SK-N-SH (cell line): ENCODE measurements at regions not wholly inside any gene's neighbourhood (a gene's known extent, or its start where the extent isn't known, plus 50 kb on each side); places are given as distances from the start of the nearest gene placed in this dataset.

Experiments
- CTCF ChIA-PET: fragments of 300-600, 350-600 bp; formaldehyde crosslinking; extraction: SDS; loops from one replicate; lab custom pipeline; 2021; lab: Yijun Ruan, JAX
- POLR2A ChIA-PET: fragments of 350-600 bp; sonication (Branson Sonifier 250); formaldehyde crosslinking; extraction: SDS; loops from one replicate; lab custom pipeline; 2020; ENCODE audit warnings: antibody characterized with exemption, inconsistent platforms; lab: Yijun Ruan, JAX
- DNase-seq: peaks from one replicate; pipeline ENCODE4 v3.0.0; 2012
- H2AFZ ChIP-seq: fragments of 200-600 bp; sonication (generic); 2 replicates; pipeline ENCODE4 v1.8.1; 2016; ENCODE audit warnings: antibody characterized with exemption, mild to moderate bottlenecking, low read depth
- H3F3A ChIP-seq: fragments of 200-600 bp; sonication (generic); replicated peaks from 2 replicates; pipeline ENCODE3; 2016; ENCODE audit warnings: antibody characterized with exemption, mild to moderate bottlenecking; ENCODE audit not compliant: insufficient read depth
- H3K27ac ChIP-seq, 2 experiments: fragments of 200-500 bp in 1 of 2; fragments of 200-600 bp in 1 of 2; sonication (Bioruptor generic) in 1 of 2; sonication (generic), shearing (Covaris generic) in 1 of 2; 2 replicates each; pipeline versions ENCODE4 v1.5.1 to v1.6.1; 2014 to 2016; ENCODE audit warnings: low read depth in 2 of 2, inconsistent platforms in 1 of 2, low read length in 1 of 2, mild to moderate bottlenecking in 1 of 2, mixed read lengths in 1 of 2
- H3K27me3 ChIP-seq: fragments of 200-600 bp; sonication (generic), shearing (Covaris generic); 2 replicates; pipeline ENCODE4 v1.6.1; 2016; ENCODE audit warnings: mixed run types; ENCODE audit not compliant: insufficient read depth
- H3K36me3 ChIP-seq, 2 experiments: fragments of 200-500 bp in 1 of 2; fragments of 200-600 bp in 1 of 2; sonication (Bioruptor generic) in 1 of 2; sonication (generic) in 1 of 2; replicated peaks in 1 of 2; 2 replicates each; pipeline versions ENCODE3 to v1.5.1; 2014 to 2016; ENCODE audit warnings: low read length in 1 of 2, mild to moderate bottlenecking in 1 of 2; ENCODE audit not compliant: insufficient read depth in 2 of 2, control insufficient read depth in 1 of 2
- H3K4me1 ChIP-seq, 2 experiments: fragments of 200-500 bp in 1 of 2; fragments of 200-600 bp in 1 of 2; sonication (Bioruptor generic) in 1 of 2; sonication (generic), shearing (Covaris generic) in 1 of 2; 2 replicates each; pipeline versions ENCODE4 v1.5.1 to v1.6.1; 2014 to 2016; ENCODE audit warnings: low read depth in 1 of 2, low read length in 1 of 2, mixed run types in 1 of 2; ENCODE audit not compliant: insufficient read depth in 2 of 2, control insufficient read depth in 1 of 2
- H3K4me2 ChIP-seq: fragments of 200-600 bp; sonication (generic), shearing (Covaris generic); 2 replicates; pipeline ENCODE4 v1.6.1; 2017; ENCODE audit warnings: mixed run types
- H3K4me3 ChIP-seq, 2 experiments: fragments of 200-500 bp in 1 of 2; fragments of 200-600 bp in 1 of 2; sonication (Bioruptor generic) in 1 of 2; sonication (generic), shearing (Covaris generic) in 1 of 2; 2 replicates each; pipeline versions ENCODE4 v1.5.1 to v1.8.1; 2014 to 2016; ENCODE audit warnings: low read depth in 2 of 2, inconsistent platforms in 1 of 2, low read length in 1 of 2, mild to moderate bottlenecking in 1 of 2, mixed read lengths in 1 of 2, moderate library complexity in 1 of 2
- H3K79me2 ChIP-seq: fragments of 200-600 bp; sonication (generic); 2 replicates; pipeline ENCODE4 v1.8.1; 2017; ENCODE audit warnings: mild to moderate bottlenecking; ENCODE audit not compliant: insufficient read depth
- H3K9ac ChIP-seq: fragments of 200-600 bp; sonication (generic); 2 replicates; pipeline ENCODE4 v1.6.1; 2017; ENCODE audit warnings: mixed run types
- H3K9me2 ChIP-seq: fragments of 200-600 bp; sonication (generic); 2 replicates; pipeline ENCODE4 v1.6.1; 2017; ENCODE audit warnings: mixed run types
- H3K9me3 ChIP-seq: fragments of 200-600 bp; sonication (generic); 2 replicates; pipeline ENCODE4 v1.6.1; 2017; ENCODE audit warnings: mixed run types, mild to moderate bottlenecking, moderate library complexity
- H4K20me1 ChIP-seq: fragments of 200-600 bp; sonication (generic); 2 replicates; pipeline ENCODE4 v1.6.1; 2017; ENCODE audit warnings: mild to moderate bottlenecking, mixed run types; ENCODE audit not compliant: insufficient read depth
- CHD2 ChIP-seq: fragments of 150-350 bp; IDR thresholded peaks from 2 replicates; pipeline ENCODE4 v1.6.1; 2018; ENCODE audit warnings: low read length; ENCODE audit not compliant: partially characterized antibody
- ELF1 ChIP-seq: IDR thresholded peaks from 2 replicates; pipeline ENCODE4 v1.4.0; 2012
- EP300 ChIP-seq, 2 experiments: IDR thresholded peaks; 2 replicates each; pipeline versions ENCODE4 v1.4.0 to v1.6.1; 2012; ENCODE audit warnings: borderline replicate concordance in 1 of 2, low read depth in 1 of 2, low read length in 1 of 2
- GABPA ChIP-seq: IDR thresholded peaks from 2 replicates; pipeline ENCODE4 v1.4.0; 2012; ENCODE audit warnings: low read depth, mild to moderate bottlenecking
- MAX ChIP-seq: IDR thresholded peaks from 2 replicates; pipeline ENCODE4 v1.4.0; 2012; ENCODE audit warnings: low read depth
- MXI1 ChIP-seq: IDR thresholded peaks from 2 replicates; pipeline ENCODE4 v1.6.1; 2012; ENCODE audit warnings: mild to moderate bottlenecking, low read depth, low read length, improper control_type of control experiment
- NFIC ChIP-seq: IDR thresholded peaks from 2 replicates; pipeline ENCODE4 v1.4.0; 2012; ENCODE audit warnings: borderline replicate concordance
- RCOR1 ChIP-seq: fragments of 150-350 bp; IDR thresholded peaks from 2 replicates; pipeline ENCODE4 v1.6.1; 2017; ENCODE audit warnings: antibody characterized with exemption, low read length
- REST ChIP-seq: IDR thresholded peaks from 2 replicates; pipeline ENCODE4 v1.6.1; 2012; ENCODE audit warnings: mild to moderate bottlenecking, low read depth, low read length, moderate library complexity
- RXRA ChIP-seq: IDR thresholded peaks from 2 replicates; pipeline ENCODE4 v1.4.0; 2012; ENCODE audit warnings: low read depth, mild to moderate bottlenecking, borderline replicate concordance
- SMC3 ChIP-seq: IDR thresholded peaks from 2 replicates; pipeline ENCODE4 v1.6.1; 2012; ENCODE audit warnings: low read depth, low read length, improper control_type of control experiment
- TAF1 ChIP-seq: IDR thresholded peaks from 2 replicates; pipeline ENCODE4 v1.6.1; 2012; ENCODE audit warnings: low read depth, mild to moderate bottlenecking, low read length, moderate library complexity, borderline replicate concordance
- TEAD4 ChIP-seq: IDR thresholded peaks from 2 replicates; pipeline ENCODE4 v1.4.0; 2012; ENCODE audit warnings: mild to moderate bottlenecking, borderline replicate concordance; ENCODE audit not compliant: insufficient read depth
- USF1 ChIP-seq: IDR thresholded peaks from 2 replicates; pipeline ENCODE4 v1.4.0; 2012; ENCODE audit warnings: low read depth, borderline replicate concordance
- YY1 ChIP-seq: IDR thresholded peaks from 2 replicates; pipeline ENCODE4 v1.4.0; 2012; ENCODE audit warnings: low read depth, mild to moderate bottlenecking
- WGBS: methylation state at CpG from one replicate; pipeline ENCODE4 v1.1.6; 2017; ENCODE audit warnings: low lambda C conversion rate; 5-methylcytosine and 5-hydroxymethylcytosine counted together
- TF ChIP-seq, protein P1 (sequence below): fragments of 150-350 bp; IDR thresholded peaks from 2 replicates; pipeline ENCODE4 v1.6.1; 2016; ENCODE audit warnings: mild to moderate bottlenecking, low read depth, low read length
- TF ChIP-seq, protein P2 (sequence below): fragments of 200-600 bp; sonication (generic); IDR thresholded peaks from 2 replicates; pipeline ENCODE4 v1.6.1; 2017; ENCODE audit warnings: antibody characterized with exemption, mild to moderate bottlenecking, moderate library complexity

DNA sequence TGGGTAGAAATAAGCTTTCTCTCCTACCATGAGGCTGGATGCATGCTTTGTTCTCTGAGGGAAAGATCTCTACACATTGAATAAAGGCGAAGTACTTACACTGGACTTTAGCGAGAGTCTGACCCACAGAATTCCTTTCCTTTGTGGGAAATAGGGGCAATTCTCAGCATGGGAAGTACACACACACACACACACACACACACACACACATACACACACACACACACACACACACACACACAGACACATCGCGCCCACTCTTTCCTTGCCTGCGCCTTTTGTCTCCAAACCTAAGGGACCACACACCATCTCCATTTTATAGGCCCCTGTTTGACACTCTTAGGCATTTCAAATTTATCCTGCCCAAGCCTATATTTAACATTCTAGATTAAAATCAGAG lies 83.8 kb downstream of the LUZP4 start:
- Histone ChIP-seq H3K4me1 (no peaks in the 10 kb centered on the region), H2AFZ (no peak overlapping the region), H3K9me2 (no peaks in the 10 kb centered on the region), H3K27me3 (no peaks in the 10 kb centered on the region), H3K9me3 (no peaks in the 10 kb centered on the region), H3F3A (no peaks in the 10 kb centered on the region), H3K27ac (no peak overlapping the region), H3K4me2 (no peak overlapping the region), H3K36me3 (no peaks in the 10 kb centered on the region), H4K20me1 (no peaks in the 10 kb centered on the region), H3K4me3 (no peak overlapping the region), H3K79me2 (no peaks in the 10 kb centered on the region), H3K9ac (no peak overlapping the region)
- ChIA-PET POLR2A (no interaction called here), CTCF (no interaction called here)
- no peak for DNase-seq
- 61% methylated on average over 5 of the region's 5 CpGs for WGBS
- TF ChIP-seq CHD2, result no peak
- TF ChIP-seq SMC3, result no peak
- TF ChIP-seq YY1, result no peak
- TF ChIP-seq USF1, result no peak
- TF ChIP-seq ELF1, result no peak
- no peak for TF ChIP-seq RCOR1
- TF ChIP-seq, protein P1, sequence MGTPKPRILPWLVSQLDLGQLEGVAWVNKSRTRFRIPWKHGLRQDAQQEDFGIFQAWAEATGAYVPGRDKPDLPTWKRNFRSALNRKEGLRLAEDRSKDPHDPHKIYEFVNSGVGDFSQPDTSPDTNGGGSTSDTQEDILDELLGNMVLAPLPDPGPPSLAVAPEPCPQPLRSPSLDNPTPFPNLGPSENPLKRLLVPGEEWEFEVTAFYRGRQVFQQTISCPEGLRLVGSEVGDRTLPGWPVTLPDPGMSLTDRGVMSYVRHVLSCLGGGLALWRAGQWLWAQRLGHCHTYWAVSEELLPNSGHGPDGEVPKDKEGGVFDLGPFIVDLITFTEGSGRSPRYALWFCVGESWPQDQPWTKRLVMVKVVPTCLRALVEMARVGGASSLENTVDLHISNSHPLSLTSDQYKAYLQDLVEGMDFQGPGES, result no peak
- TF ChIP-seq EP300 (IDR thresholded peaks at IDR 0.05; ENCODE audit: borderline replicate concordance in 1 of 2, low read depth in 1 of 2, low read length in 1 of 2), result no peak
- no peak for TF ChIP-seq TEAD4
- no peak for TF ChIP-seq TAF1
- TF ChIP-seq MAX, result no peak
- TF ChIP-seq, protein P2, sequence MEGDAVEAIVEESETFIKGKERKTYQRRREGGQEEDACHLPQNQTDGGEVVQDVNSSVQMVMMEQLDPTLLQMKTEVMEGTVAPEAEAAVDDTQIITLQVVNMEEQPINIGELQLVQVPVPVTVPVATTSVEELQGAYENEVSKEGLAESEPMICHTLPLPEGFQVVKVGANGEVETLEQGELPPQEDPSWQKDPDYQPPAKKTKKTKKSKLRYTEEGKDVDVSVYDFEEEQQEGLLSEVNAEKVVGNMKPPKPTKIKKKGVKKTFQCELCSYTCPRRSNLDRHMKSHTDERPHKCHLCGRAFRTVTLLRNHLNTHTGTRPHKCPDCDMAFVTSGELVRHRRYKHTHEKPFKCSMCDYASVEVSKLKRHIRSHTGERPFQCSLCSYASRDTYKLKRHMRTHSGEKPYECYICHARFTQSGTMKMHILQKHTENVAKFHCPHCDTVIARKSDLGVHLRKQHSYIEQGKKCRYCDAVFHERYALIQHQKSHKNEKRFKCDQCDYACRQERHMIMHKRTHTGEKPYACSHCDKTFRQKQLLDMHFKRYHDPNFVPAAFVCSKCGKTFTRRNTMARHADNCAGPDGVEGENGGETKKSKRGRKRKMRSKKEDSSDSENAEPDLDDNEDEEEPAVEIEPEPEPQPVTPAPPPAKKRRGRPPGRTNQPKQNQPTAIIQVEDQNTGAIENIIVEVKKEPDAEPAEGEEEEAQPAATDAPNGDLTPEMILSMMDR, result no peak
- no peak for TF ChIP-seq RXRA
- TF ChIP-seq NFIC, result no peak
- TF ChIP-seq REST, result no peak
- no peak for TF ChIP-seq GABPA
- no peak for TF ChIP-seq MXI1
